ENCODE measurements at regions not wholly inside any gene's neighbourhood (a gene's known extent, or its start where the extent isn't known, plus 50 kb on each side); places are given as distances from the start of the nearest gene placed in this dataset.

GRCh38 chr7:145978769-145979168 is 137.8 kb upstream of the CNTNAP2 start:
- no peak for TF ChIP-seq POLR2A (IDR thresholded peaks at IDR 0.05)
- no peak for TF ChIP-seq CTCF (IDR thresholded peaks at IDR 0.05)
- no peak for TF ChIP-seq POLR2AphosphoS5 (IDR thresholded peaks at IDR 0.05; ENCODE audit: insufficient read depth in 1 of 2, low read depth in 1 of 2)
- no peak for DNase-seq (ENCODE audit: extremely low spot score in 2 of 2)
- no peaks in the 10 kb centered on the region for H3K4me1 ChIP-seq
- H3K27ac ChIP-seq, result no peak overlapping the region
- H3K36me3 ChIP-seq, result no peaks in the 10 kb centered on the region
- intact Hi-C loops (cut with DNase I), result no loop called here
- no peaks in the 10 kb centered on the region for H3K9me3 ChIP-seq
- no peaks in the 10 kb centered on the region for H3K27me3 ChIP-seq
- no peak overlapping the region for H3K4me3 ChIP-seq

DNA sequence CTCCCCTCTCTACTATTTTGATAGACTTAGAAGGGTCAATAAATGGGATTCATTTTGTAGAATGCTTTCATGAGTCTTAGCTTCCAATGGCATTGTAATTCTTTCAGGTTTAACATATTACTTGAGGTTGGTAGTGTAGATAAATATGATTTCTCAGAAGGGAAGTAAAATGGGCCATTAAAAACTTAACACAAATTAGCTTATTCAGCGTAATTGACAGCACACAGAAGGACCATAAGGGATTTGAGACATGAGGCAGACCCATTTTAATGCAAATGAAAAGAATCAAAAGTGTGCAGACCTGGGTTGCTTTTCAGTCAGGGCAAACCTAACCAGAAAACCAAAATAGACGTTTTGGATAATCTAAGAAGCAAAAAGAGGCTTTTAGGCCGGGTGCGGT is 156.6 kb upstream of the CNTNAP2 start:
- Histone ChIP-seq H3K9me3 (no peaks in the 10 kb centered on the region), H3K36me3 (no peaks in the 10 kb centered on the region), H3K27ac (no peak overlapping the region), H3K27me3 (no peaks in the 10 kb centered on the region), H3K4me3 (no peak overlapping the region), H3K4me1 (no peaks in the 10 kb centered on the region)
- TF ChIP-seq CTCF (IDR thresholded peaks at IDR 0.05), result no peak
- no peak for TF ChIP-seq POLR2AphosphoS5 (IDR thresholded peaks at IDR 0.05; ENCODE audit: insufficient read depth in 1 of 2, low read depth in 1 of 2)
- TF ChIP-seq POLR2A (IDR thresholded peaks at IDR 0.05), result no peak
- intact Hi-C loops (cut with DNase I), result no loop called here
- DNase-seq (ENCODE audit: extremely low spot score in 2 of 2), result no peak

DNA sequence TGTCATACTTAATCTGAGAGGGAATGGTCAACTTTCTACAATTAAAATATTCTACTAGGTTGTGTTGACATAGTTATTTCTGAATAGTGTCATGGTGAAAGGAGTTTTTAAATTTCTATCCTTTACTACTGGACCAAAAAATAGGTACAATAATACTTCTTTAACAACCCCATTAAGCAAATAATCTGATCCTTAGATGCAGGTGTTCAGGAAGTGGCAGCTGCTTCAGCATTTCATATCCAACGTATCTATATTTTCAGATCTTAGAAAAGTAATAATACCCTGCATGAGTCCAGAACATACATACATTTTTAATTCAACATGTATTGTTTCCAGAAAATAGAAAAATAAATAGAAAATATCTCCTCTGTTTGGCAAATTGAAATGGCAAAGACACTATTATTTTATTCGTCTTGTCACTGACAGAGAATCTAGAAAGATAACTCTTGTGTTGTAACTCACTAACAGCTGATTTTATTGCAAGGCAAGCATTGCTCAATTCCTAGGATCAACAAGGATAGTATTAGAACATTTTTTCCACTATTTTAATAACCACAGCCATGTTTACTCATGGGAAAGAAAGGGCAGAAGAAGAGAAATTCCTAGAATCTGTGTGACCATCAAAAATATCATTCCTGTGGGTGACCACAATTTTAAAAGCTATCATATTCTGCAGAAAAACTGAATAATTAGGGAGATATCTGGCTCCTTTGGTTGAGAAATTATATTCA is 159.3 kb upstream of the CNTNAP2 start:
- TF ChIP-seq POLR2A (IDR thresholded peaks at IDR 0.05) (no peak), POLR2AphosphoS5 (IDR thresholded peaks at IDR 0.05; ENCODE audit: insufficient read depth in 1 of 2, low read depth in 1 of 2) (no peak), CTCF (IDR thresholded peaks at IDR 0.05) (no peak)
- H3K4me1 ChIP-seq, result no peaks in the 10 kb centered on the region
- H3K36me3 ChIP-seq, result no peaks in the 10 kb centered on the region
- no peaks in the 10 kb centered on the region for H3K27me3 ChIP-seq
- H3K27ac ChIP-seq, result no peak overlapping the region
- H3K9me3 ChIP-seq, result no peaks in the 10 kb centered on the region
- intact Hi-C loops (cut with DNase I), result no loop called here
- DNase-seq (ENCODE audit: extremely low spot score in 2 of 2), result no peak
- no peak overlapping the region for H3K4me3 ChIP-seq

DNA sequence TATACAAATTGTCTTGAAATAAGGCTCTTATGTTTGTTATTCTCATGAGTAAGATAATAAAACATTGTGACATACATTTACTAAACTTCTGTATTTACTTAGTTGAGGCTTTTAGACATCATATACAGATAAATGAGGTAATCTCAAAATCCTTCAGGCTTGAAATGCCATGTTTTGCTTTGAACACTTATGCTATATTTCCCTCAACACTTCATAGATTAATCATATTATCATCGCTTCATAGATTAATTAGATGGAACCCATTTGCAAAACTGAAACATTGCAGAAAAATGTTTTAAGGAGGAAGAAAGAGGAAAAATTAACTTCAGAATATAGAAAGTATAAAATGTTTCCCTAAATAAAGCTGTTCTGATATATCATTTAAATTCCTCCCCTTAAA is 165.0 kb upstream of the CNTNAP2 start:
- intact Hi-C loops (cut with DNase I), result no loop called here
- no peaks in the 10 kb centered on the region for H3K4me1 ChIP-seq

More for the DNA sequence above, 165.0 kb upstream of the CNTNAP2 start:
- no peak for DNase-seq (ENCODE audit: extremely low spot score in 2 of 2)
- H3K27me3 ChIP-seq, result no peaks in the 10 kb centered on the region
- H3K9me3 ChIP-seq, result no peaks in the 10 kb centered on the region
- H3K4me3 ChIP-seq, result no peak overlapping the region
- no peak overlapping the region for H3K27ac ChIP-seq
- H3K36me3 ChIP-seq, result no peaks in the 10 kb centered on the region
- TF ChIP-seq POLR2AphosphoS5 (IDR thresholded peaks at IDR 0.05; ENCODE audit: insufficient read depth in 1 of 2, low read depth in 1 of 2), result no peak
- no peak for TF ChIP-seq CTCF (IDR thresholded peaks at IDR 0.05)
- no peak for TF ChIP-seq POLR2A (IDR thresholded peaks at IDR 0.05)
